ENCODE measurements at regions not wholly inside any gene's neighbourhood (a gene's known extent, or its start where the extent isn't known, plus 50 kb on each side); places are given as distances from the start of the nearest gene placed in this dataset.
"Not testable (repeated sequence)": the region's sequence is repeated elsewhere in the genome, so short reads cannot be mapped to it uniquely, and the experiment has no call there.

DNA sequence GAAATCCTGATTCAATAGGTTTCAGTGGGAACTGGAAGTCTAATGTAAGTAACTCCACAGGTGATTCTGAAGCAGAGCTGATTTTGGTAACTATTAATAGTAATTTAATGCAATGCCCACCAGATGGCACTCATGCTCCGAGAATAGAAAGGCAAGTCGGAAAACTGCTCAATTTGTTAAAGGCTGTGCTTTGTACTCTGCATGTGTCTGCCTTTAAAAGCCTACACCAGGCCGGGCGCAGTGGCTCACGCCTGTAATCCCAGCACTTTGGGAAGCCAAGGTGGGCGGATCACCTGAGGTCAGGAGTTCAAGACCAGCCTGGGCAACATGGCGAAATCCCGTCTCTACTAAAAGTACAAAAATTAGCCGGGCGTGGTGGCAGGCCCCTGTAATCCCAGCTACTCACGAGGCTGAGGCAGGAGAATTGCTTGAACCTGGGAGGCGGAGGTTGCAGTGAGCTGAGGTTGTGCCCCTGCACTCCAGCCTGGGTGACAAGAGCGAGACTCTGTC is 80.1 kb downstream of the OR13A1 start:
- DNase-seq (ENCODE audit: extremely low read depth in 1 of 4, low spot score in 3 of 4) (peak; percentile 33 to 89 (median 38)), FAIRE-seq (peak; percentile 81), ATAC-seq (peak; percentile 91)
- not testable (repeated sequence) for H3K9ac ChIP-seq (ENCODE audit: insufficient read depth in 1 of 2, low read depth in 2 of 2, low read length in 2 of 2); H3K27ac ChIP-seq (ENCODE audit: extremely low read depth, low read depth, low read length); H3K4me2 ChIP-seq (ENCODE audit: insufficient read depth, low read length); H4K20me1 ChIP-seq (replicated peaks; ENCODE audit: control insufficient read depth, insufficient read depth, low read length); H3K4me1 ChIP-seq (replicated peaks in 1 of 2; ENCODE audit: control insufficient read depth in 2 of 2, insufficient read depth in 2 of 2, low read length in 2 of 2); H3K36me3 ChIP-seq (ENCODE audit: control insufficient read depth, insufficient read depth, low read length); H3K4me3 ChIP-seq; H3K9me1 ChIP-seq (ENCODE audit: control insufficient read depth, insufficient read depth, low read length); H3K27me3 ChIP-seq (ENCODE audit: control insufficient read depth in 2 of 2, insufficient read depth in 2 of 2, low read length in 2 of 2); H3K9me3 ChIP-seq (replicated peaks; ENCODE audit: control insufficient read depth, insufficient read depth, low read depth, low read length); H3K79me2 ChIP-seq (ENCODE audit: control insufficient read depth, insufficient read depth, low read length); BruUV-seq (replicated peaks); TF ChIP-seq ATF1 (CRISPR knock-in tag; IDR thresholded peaks at IDR 0.05)
- WGBS (ENCODE audit: insufficient coverage, low coverage, missing lambda C conversion rate): 39% methylated on average over 13 of the region's 13 CpGs
- POLR2A ChIA-PET: interaction anchor here (0.6 to 1.0 kb wide), 3 partner anchors 186 to 831 kb away, joined by 3 read pairs; no protein-coding TSS in a partner anchor
- CTCF ChIA-PET (ENCODE audit: low intra/inter-chr PET ratio): interaction anchor here (0.6 to 1.6 kb wide), 6 partner anchors 227 to 1090 kb away, joined by 3 to 11 read pairs (median 3); no protein-coding TSS in a partner anchor
- H2AFZ ChIP-seq (ENCODE audit: low read depth, low read length): peak overlapping the region; percentile 25; the same call in 1 of the 2 replicates
- in situ Hi-C loops (cut with MboI) (loop anchor here (25.0 kb wide), 1 partner anchor 1002 kb away; no protein-coding TSS in a partner anchor), intact Hi-C loops (cut with micrococcal nuclease) (loop anchor here (2.0 to 5.0 kb wide), 3 partner anchors 227 to 787 kb away; no protein-coding TSS in a partner anchor)
- TF ChIP-seq, protein P1, sequence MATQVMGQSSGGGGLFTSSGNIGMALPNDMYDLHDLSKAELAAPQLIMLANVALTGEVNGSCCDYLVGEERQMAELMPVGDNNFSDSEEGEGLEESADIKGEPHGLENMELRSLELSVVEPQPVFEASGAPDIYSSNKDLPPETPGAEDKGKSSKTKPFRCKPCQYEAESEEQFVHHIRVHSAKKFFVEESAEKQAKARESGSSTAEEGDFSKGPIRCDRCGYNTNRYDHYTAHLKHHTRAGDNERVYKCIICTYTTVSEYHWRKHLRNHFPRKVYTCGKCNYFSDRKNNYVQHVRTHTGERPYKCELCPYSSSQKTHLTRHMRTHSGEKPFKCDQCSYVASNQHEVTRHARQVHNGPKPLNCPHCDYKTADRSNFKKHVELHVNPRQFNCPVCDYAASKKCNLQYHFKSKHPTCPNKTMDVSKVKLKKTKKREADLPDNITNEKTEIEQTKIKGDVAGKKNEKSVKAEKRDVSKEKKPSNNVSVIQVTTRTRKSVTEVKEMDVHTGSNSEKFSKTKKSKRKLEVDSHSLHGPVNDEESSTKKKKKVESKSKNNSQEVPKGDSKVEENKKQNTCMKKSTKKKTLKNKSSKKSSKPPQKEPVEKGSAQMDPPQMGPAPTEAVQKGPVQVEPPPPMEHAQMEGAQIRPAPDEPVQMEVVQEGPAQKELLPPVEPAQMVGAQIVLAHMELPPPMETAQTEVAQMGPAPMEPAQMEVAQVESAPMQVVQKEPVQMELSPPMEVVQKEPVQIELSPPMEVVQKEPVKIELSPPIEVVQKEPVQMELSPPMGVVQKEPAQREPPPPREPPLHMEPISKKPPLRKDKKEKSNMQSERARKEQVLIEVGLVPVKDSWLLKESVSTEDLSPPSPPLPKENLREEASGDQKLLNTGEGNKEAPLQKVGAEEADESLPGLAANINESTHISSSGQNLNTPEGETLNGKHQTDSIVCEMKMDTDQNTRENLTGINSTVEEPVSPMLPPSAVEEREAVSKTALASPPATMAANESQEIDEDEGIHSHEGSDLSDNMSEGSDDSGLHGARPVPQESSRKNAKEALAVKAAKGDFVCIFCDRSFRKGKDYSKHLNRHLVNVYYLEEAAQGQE (IDR thresholded peaks at IDR 0.05; ENCODE audit: borderline replicate concordance): peak; percentile 83
- TF ChIP-seq, protein P1 (CRISPR knock-in tag; IDR thresholded peaks at IDR 0.05; ENCODE audit: low read depth): not testable (repeated sequence)
- TF ChIP-seq L3MBTL2 (IDR thresholded peaks at IDR 0.05) (0 out of 2 replicates have a peak, but pooled peaks have one; percentile 24), SMC3 (conservative IDR thresholded peaks at IDR 0.05; ENCODE audit: insufficient read depth, low read depth, low read length) (peak; percentile 87), ATF1 (tag; IDR thresholded peaks at IDR 0.05) (0 out of 2 replicates have a peak, but pooled peaks have one; percentile 11), ARID3A (IDR thresholded peaks at IDR 0.05; ENCODE audit: borderline replicate concordance, low read depth, low read length) (peak; percentile 64; the same call in 1 of the 2 replicates), CEBPB (tag; IDR thresholded peaks at IDR 0.05) (0 out of 2 replicates have a peak, but pooled peaks have one; percentile 13), RB1 (IDR thresholded peaks at IDR 0.05; ENCODE audit: low read depth) (peak; percentile 31; the same call in 1 of the 2 replicates), CC2D1A (IDR thresholded peaks at IDR 0.05) (peak; percentile 60), CTCF (IDR thresholded peaks at IDR 0.05 in 2 of 3, conservative IDR thresholded peaks at IDR 0.05 in 1 of 3; ENCODE audit: insufficient read depth in 2 of 3, low read depth in 1 of 3, low read length in 3 of 3) (peak; percentile 61 to 87 (median 65))

Data from K562 (cell line).